Stimulated activated CD8-positive, alpha-beta memory T cell treated with anti-CD3 and anti-CD28 coated beads, Interleukin-4, amount 100 ng/mL, for 1 hour (primary cell): ENCODE measurements at regions not wholly inside any gene's neighbourhood (a gene's known extent, or its start where the extent isn't known, plus 50 kb on each side); places are given as distances from the start of the nearest gene placed in this dataset.

ENCODE experiments used
- DNase-seq, 2 donors: peaks; one replicate each; pipeline ENCODE4 v3.0.0-alpha.2; 2020; ENCODE audit warnings: low read depth in 2 of 2, low spot score in 1 of 2

- no peak for DNase-seq
Observed at GRCh38 chr13:34655554-34655953, 286.5 kb upstream of the NBEA start.

- DNase-seq: no peak
Observed at GRCh38 chr13:34657716-34658115, 284.4 kb upstream of the NBEA start.

- no peak for DNase-seq
Observed at GRCh38 chr13:34667286-34668218, 274.5 kb upstream of the NBEA start.

GRCh38 chr13:34671137-34671536 is 270.9 kb upstream of the NBEA start:
- DNase-seq: no peak

- DNase-seq: no peak
Observed at GRCh38 chr13:34672631-34673030, 269.4 kb upstream of the NBEA start.

- DNase-seq: no peak
Observed at GRCh38 chr13:34675626-34676025, 266.4 kb upstream of the NBEA start.

GRCh38 chr13:34678154-34678553 is 263.9 kb upstream of the NBEA start:
- DNase-seq: no peak

GRCh38 chr13:34681405-34681955 is 260.6 kb upstream of the NBEA start:
- no peak for DNase-seq

- no peak for DNase-seq
Observed at GRCh38 chr13:34695063-34695462, 247.0 kb upstream of the NBEA start.

GRCh38 chr13:34696296-34696695 is 245.8 kb upstream of the NBEA start:
- DNase-seq: no peak

- no peak for DNase-seq
Observed at GRCh38 chr13:34696741-34697140, 245.3 kb upstream of the NBEA start.

- no peak for DNase-seq
Observed at GRCh38 chr13:34698945-34699344, 243.1 kb upstream of the NBEA start.

- no peak for DNase-seq
Observed at GRCh38 chr13:34700155-34700554, 241.9 kb upstream of the NBEA start.

- no peak for DNase-seq
Observed at GRCh38 chr13:34701919-34702318, 240.2 kb upstream of the NBEA start.

- no peak for DNase-seq
Observed at GRCh38 chr13:34708566-34709313, 233.3 kb upstream of the NBEA start.

- DNase-seq: no peak
Observed at GRCh38 chr13:34719060-34719875, 222.8 kb upstream of the NBEA start.

GRCh38 chr13:34720618-34721017 is 221.5 kb upstream of the NBEA start:
- DNase-seq: no peak

- DNase-seq: no peak
Observed at GRCh38 chr13:34721631-34722595, 220.2 kb upstream of the NBEA start.

GRCh38 chr13:34722922-34723321 is 219.1 kb upstream of the NBEA start:
- no peak for DNase-seq

- DNase-seq: no peak
Observed at GRCh38 chr13:34730961-34731360, 211.1 kb upstream of the NBEA start.
